GM19467 (cell line): ENCODE measurements at regions not wholly inside any gene's neighbourhood (a gene's known extent, or its start where the extent isn't known, plus 50 kb on each side); places are given as distances from the start of the nearest gene placed in this dataset.

ENCODE experiments used
- ATAC-seq: cut with Tn5 transposase; IDR thresholded peaks from one replicate; pipeline ENCODE4 v1.9.1; 2021; ENCODE audit warnings: mild to moderate bottlenecking, moderate library complexity; ENCODE audit not compliant: unreplicated experiment

GRCh38 chr6:145480024-145480423 lies 255.3 kb downstream of the EPM2A start:
- no peak for ATAC-seq

GRCh38 chr6:145483191-145483996 lies 251.9 kb downstream of the EPM2A start:
- no peak for ATAC-seq

DNA sequence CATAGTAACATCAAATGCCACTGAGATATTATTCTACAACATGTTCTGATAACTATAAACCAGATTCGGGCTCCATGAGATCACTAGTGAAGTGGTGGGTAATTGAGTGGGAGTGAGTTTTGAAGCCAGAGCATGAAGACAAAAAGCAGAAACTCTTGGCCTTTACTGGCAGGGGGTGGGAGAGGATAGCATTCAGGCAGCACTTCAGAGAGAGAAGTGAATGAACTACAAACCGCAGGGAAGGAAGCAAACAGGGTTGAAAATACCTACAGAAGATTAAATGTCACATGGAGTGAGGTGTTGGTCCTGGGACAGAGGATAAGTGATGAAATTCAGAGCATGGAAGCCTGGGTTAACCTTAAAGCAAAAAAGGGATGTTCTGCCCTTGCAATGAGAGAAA lies 250.0 kb downstream of the EPM2A start:
- no peak for ATAC-seq

DNA sequence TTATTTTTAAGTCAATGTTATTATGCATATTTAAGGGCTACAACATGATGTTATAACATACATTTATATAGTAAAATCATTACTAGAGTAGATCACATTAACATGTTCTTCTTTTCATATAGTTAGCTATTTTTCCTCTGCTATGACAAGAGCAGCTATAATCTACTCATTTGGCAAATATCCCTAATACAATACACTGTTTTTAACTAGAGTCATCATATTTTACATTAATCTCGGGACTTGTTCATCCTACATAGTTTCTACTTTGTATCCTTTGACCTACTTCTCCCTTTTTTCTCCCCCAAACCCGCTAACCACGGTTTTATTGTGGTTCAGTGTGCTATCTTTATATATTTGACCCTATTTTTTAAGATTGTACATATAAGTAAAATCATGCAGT lies 249.0 kb downstream of the EPM2A start:
- no peak for ATAC-seq

DNA sequence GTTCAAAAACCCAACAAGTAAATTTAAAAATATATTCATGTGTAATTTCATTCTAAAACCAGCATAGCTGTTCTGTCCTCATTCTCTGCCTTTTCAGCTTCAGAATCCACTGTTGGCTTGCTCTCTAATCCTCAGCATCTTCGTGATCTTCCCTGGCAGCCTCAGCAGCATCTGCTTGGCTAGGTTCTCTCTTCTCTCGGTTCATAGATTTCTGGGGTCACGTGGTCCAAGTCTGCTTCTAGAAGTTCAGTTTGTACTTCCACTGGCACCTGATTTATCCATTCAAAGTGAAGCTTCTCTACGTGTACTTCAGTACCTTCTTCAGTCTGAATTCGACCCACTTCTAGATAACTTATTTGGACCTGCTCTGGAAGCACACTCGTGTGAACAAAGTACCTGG lies 245.7 kb downstream of the EPM2A start:
- no peak for ATAC-seq

DNA sequence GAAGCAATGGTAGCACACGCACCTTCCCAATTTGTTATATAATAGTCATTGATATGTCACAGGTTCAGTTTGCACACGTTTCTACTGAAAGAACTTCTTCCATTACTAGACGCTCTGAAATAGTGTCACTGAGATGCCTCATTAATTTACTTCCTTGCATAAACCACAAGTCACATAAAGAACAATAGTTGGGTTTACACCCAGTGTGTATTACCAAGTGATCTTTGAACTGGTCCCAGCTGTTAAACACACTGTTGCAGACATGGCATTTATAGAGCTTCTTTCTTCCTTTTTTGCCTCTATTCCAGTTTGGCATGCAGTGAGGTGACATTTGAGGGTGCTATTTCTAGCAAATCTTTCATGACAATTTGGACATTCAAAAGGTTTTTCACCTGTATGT lies 245.3 kb downstream of the EPM2A start:
- ATAC-seq, result no peak

DNA sequence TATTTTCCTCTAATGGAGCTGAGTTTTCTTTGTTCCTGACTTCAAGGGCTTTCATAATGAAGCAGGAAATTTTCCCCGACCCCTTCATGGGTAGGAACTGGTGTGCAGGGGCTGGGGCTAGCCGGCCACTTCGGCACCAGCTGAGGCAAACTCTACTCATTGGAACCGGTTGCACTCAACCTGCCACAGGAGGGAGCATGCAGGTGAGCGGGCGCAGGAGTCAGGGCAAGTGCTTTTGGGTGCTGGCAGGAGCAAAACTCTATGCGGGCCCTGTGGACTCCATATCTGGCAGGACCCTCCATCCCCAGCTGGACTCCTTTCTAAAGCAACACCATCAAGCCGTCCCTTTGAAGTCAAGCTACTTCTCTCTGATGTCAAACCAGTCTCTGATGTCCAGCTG lies 244.2 kb downstream of the EPM2A start:
- no peak for ATAC-seq

DNA sequence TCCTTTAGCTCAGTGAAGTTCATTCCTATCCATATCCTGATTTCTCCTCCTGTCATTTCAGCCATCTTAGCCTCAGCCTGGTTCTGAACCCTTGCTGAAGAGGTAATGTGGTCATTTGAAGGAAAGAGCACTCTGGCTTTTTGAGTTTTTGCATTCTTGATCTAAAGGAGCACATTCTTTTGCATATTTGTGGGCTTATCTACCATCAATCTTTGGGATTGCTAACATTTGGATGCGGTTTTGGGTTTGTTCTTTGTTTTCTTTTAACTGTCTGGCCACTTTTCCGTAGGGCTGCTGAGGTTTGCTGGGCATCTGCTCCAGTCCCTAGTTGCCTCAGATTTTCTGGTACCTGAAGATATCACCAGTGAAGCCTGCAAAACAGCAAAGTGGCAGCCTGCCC lies 238.3 kb downstream of the EPM2A start:
- no peak for ATAC-seq

DNA sequence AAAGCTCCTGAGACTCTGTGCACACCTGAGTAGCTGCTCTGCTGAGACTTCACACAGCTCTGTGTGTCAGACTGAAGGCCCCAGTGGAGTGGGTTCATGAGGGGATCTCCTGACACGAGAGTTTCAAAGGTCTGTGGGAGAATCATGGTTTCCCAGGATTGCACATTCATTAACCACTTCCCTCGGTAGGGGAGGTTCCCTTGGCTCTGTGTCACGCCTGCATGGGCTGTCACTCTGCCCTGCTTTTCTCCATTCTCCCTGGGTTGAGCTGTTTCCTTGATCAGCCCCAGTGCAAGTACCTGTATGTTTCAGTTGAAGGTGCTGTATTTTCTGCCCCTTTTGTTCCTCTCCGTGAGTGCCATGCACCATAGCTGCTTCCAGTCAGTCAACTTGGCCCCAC lies 236.9 kb downstream of the EPM2A start:
- ATAC-seq, result no peak

- ATAC-seq, result no peak
Observed at GRCh38 chr6:145502416-145502815, 232.9 kb downstream of the EPM2A start.

DNA sequence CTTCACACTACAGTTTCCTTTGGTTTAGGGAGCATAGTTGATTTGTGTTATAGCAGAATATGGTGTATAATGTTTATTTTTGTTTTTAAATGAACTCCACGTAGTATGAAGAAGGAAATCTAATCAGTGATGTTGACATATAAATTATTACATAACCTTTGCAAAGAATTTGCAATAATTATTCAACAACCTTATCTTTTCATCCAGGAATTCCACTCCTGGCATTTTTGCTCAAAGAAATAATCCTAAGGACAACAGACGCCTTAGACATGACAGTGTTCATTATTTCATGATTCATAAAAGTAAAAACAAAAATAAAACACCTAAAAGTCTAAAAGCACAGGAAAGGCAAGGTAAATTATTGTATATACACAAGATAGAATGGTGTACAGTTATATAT lies 229.2 kb downstream of the EPM2A start:
- no peak for ATAC-seq

DNA sequence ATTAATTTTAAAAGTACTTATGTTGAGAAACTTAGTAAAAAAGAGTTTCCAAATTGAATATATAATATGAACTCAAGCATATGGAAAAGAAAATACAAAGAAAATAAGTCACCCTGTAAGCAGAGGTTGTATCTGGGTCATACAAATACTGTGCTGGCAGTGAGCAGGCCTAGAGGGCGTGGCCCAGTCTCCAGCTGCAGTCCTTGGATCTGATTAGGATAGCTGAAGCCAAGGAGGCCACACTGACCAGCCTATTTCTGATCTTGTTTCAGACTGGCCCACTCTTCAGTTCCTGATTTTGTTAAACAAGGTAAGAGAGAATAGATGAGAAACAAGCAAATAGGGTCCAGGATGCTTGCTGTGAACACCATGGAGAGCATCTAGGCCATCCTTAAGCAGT lies 228.8 kb downstream of the EPM2A start:
- ATAC-seq, result no peak

- no peak for ATAC-seq
Observed at GRCh38 chr6:145507239-145507638, 228.1 kb downstream of the EPM2A start.

GRCh38 chr6:145508107-145508506 lies 227.2 kb downstream of the EPM2A start:
- no peak for ATAC-seq

DNA sequence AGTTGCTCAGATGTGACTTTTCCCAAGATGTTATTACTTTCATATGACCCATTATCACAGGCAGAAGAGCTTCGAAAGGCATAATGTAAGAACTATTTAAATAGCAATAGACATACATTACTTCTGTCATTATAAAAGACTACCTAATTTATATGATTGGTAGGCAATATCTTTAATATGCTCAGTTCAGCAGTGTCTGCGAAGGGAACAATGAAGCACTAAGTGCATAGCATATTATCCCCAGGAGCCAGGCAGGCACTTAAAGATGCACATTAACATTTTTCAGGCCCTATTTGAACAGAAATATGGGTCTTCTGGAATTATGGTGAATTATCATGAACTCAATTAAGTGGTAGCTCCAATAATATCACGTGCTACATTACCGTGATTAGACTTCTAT lies 217.8 kb downstream of the EPM2A start:
- no peak for ATAC-seq

DNA sequence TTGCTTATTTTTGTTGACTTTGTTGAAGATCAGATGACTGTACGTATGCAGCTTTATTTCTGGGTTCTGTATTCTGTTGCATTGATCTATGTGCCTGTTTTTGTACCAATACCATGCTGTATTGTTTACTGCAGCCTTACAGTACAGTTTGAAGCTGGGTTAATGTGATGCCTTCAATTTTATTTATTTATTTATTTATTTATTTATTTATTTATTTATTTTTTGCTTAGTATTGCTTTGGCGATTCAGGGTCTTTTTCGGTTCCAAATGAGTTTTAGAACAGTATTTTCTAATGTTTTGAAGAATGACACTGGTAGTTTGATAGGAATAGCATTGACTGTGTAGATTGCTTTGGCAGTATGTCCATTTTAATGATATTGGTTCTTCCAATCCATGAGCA lies 210.3 kb downstream of the EPM2A start:
- ATAC-seq, result no peak

DNA sequence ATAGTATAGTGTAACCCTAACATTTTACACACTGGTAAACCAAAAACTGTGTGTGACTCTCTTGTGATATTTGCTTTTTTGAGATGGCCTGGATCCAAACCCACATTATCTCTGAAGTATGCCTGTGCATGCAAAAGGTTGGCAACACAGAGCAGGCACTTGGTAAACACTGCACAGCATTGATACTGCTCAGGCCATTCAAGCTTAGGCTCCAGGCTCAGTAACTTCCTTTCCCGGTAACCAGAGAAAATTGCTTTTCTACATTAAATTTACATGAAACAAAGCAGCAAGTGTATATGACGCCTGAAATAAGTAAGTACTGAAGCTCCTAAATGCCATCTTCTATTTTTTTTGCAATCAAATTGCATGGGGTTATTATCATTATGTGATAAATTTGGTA lies 205.7 kb downstream of the EPM2A start:
- no peak for ATAC-seq

- no peak for ATAC-seq
Observed at GRCh38 chr6:145530454-145530853, 204.9 kb downstream of the EPM2A start.

DNA sequence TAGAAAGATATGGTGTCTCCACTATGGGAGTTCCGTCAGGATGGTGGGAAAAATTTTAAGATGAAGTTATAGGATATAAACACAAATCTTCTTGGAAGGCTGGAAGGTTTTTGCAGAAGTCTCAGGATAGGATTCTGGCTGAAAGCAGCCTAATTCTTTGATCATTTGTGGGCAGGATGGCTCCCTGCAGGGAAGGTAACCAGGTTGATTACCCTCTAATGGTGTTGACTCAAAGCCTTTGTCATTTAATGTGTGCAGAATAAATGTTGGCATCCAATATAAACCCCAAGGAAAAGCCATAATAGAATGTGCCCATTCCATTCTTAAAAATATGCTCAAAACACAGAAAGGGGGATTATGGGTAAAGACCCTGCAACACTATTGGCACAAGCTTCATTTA lies 204.3 kb downstream of the EPM2A start:
- ATAC-seq, result no peak

- no peak for ATAC-seq
Observed at GRCh38 chr6:145531822-145532221, 203.5 kb downstream of the EPM2A start.

DNA sequence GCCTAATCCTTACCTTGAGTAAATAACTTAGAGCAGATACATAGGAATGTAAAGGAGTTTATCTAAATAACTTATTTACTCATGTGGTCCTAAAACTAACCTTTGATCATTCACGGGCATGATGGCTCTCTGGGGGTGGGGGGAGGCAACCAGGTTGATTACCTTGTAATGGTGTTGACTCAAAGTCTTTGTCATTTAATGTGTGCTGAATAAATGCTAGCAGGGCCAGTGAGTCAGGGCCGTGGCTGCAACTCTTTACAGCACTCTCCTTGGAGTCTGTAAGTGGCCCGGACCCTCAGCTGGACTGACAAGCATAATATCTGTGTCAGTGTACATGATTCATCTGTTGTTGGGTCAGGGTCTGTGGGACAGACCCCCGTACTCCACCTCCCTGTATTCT lies 203.0 kb downstream of the EPM2A start:
- ATAC-seq, result no peak

- no peak for ATAC-seq
Observed at GRCh38 chr6:145534989-145535388, 200.3 kb downstream of the EPM2A start.

DNA sequence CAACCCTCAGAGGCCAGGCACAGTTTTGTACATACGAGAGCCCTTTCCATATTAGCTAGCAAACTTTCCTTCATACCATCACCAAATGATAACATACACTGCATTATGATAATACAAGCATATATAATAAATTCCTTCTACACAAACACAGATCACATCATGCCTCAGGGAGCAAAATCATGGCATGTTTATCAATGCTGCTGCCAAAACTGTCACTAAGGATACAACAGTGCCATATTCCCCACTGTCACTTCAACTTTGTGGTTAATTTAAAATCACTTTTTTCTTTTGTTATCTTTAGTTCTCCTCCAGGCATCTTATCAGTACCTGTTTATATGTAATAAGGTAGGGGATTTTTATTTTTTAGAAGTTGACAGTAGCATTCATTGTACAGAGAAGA lies 196.3 kb downstream of the EPM2A start:
- ATAC-seq, result no peak
